ENCODE measurements at regions not wholly inside any gene's neighbourhood (a gene's known extent, or its start where the extent isn't known, plus 50 kb on each side); places are given as distances from the start of the nearest gene placed in this dataset.

- H3K4me3 ChIP-seq (ENCODE audit: low read depth, low read length, poor library complexity, severe bottlenecking) = no peak overlapping the region
- ChIA-PET CTCF (no interaction called here), POLR2A (ENCODE audit: low non-redundant PET) (no interaction called here)
- H3K4me1 ChIP-seq (ENCODE audit: insufficient read depth, low read length, poor library complexity, severe bottlenecking) = peaks cover 5% of the 10 kb centered on the region
- no peaks in the 10 kb centered on the region for H3K27me3 ChIP-seq (replicated peaks; ENCODE audit: insufficient read depth, low read depth, low read length, poor library complexity)
- intact Hi-C loops (cut with micrococcal nuclease; ENCODE audit: unreplicated experiment) = loop anchor here (5.0 kb wide), 1 partner anchor 46 kb away; no protein-coding TSS in a partner anchor
- DNase-seq (ENCODE audit: low spot score) = no peak
- no peak for TF ChIP-seq CTCF (conservative IDR thresholded peaks at IDR 0.05; ENCODE audit: low read depth, low read length)
- no peaks in the 10 kb centered on the region for H3K36me3 ChIP-seq (ENCODE audit: insufficient read depth, low read length, poor library complexity, severe bottlenecking)
- no TSS peak for BruUV-seq (replicated peaks)
- no peak overlapping the region for H3K27ac ChIP-seq (ENCODE audit: low read depth, low read length, poor library complexity, severe bottlenecking)
- no peaks in the 10 kb centered on the region for H3K9me3 ChIP-seq (ENCODE audit: low read depth, low read length, poor library complexity, severe bottlenecking)
Observed at GRCh38 chr5:171538681-171539080, 119.2 kb downstream of the FGF18 start.

GRCh38 chr5:171540865-171541264 is 121.4 kb downstream of the FGF18 start:
- Histone ChIP-seq H3K9me3 (ENCODE audit: low read depth, low read length, poor library complexity, severe bottlenecking) (no peaks in the 10 kb centered on the region), H3K4me1 (ENCODE audit: insufficient read depth, low read length, poor library complexity, severe bottlenecking) (peaks cover 5% of the 10 kb centered on the region), H3K27ac (ENCODE audit: low read depth, low read length, poor library complexity, severe bottlenecking) (no peak overlapping the region), H3K27me3 (replicated peaks; ENCODE audit: insufficient read depth, low read depth, low read length, poor library complexity) (no peaks in the 10 kb centered on the region), H3K4me3 (ENCODE audit: low read depth, low read length, poor library complexity, severe bottlenecking) (no peak overlapping the region), H3K36me3 (ENCODE audit: insufficient read depth, low read length, poor library complexity, severe bottlenecking) (no peaks in the 10 kb centered on the region)
- DNase-seq (ENCODE audit: low spot score) = no peak
- ChIA-PET POLR2A (ENCODE audit: low non-redundant PET) (no interaction called here), CTCF (no interaction called here)
- intact Hi-C loops (cut with micrococcal nuclease; ENCODE audit: unreplicated experiment) = no loop called here
- TF ChIP-seq EZH2 (IDR thresholded peaks at IDR 0.05; ENCODE audit: borderline replicate concordance, low read depth, low read length, poor library complexity, severe bottlenecking) (no peak), CTCF (conservative IDR thresholded peaks at IDR 0.05; ENCODE audit: low read depth, low read length) (no peak)
- no TSS peak for BruUV-seq (replicated peaks)

GRCh38 chr5:171541341-171541776 is 121.9 kb downstream of the FGF18 start:
- no peaks in the 10 kb centered on the region for H3K9me3 ChIP-seq (ENCODE audit: low read depth, low read length, poor library complexity, severe bottlenecking)
- no peak overlapping the region for H3K4me3 ChIP-seq (ENCODE audit: low read depth, low read length, poor library complexity, severe bottlenecking)
- intact Hi-C loops (cut with micrococcal nuclease; ENCODE audit: unreplicated experiment) = no loop called here
- H3K4me1 ChIP-seq (ENCODE audit: insufficient read depth, low read length, poor library complexity, severe bottlenecking) = peaks cover 5% of the 10 kb centered on the region
- TF ChIP-seq EZH2 (IDR thresholded peaks at IDR 0.05; ENCODE audit: borderline replicate concordance, low read depth, low read length, poor library complexity, severe bottlenecking) (no peak), CTCF (conservative IDR thresholded peaks at IDR 0.05; ENCODE audit: low read depth, low read length) (no peak)
- no peaks in the 10 kb centered on the region for H3K36me3 ChIP-seq (ENCODE audit: insufficient read depth, low read length, poor library complexity, severe bottlenecking)
- ChIA-PET CTCF (no interaction called here), POLR2A (ENCODE audit: low non-redundant PET) (no interaction called here)
- BruUV-seq (replicated peaks) = no TSS peak
- H3K27ac ChIP-seq (ENCODE audit: low read depth, low read length, poor library complexity, severe bottlenecking) = no peak overlapping the region
- no peaks in the 10 kb centered on the region for H3K27me3 ChIP-seq (replicated peaks; ENCODE audit: insufficient read depth, low read depth, low read length, poor library complexity)
- DNase-seq (ENCODE audit: low spot score) = no peak

All from A673 (cell line).